Keratinocyte (primary cell): ENCODE measurements at regions not wholly inside any gene's neighbourhood (a gene's known extent, or its start where the extent isn't known, plus 50 kb on each side); places are given as distances from the start of the nearest gene placed in this dataset.

ENCODE experiments used
- DNase-seq: peaks from one replicate; pipeline ENCODE4 v3.0.0-alpha.2; 2011; ENCODE audit warnings: low read depth, missing footprints, low spot score
- FAIRE-seq: peaks from 2 replicates; lab custom pipeline; 2011; peaks lifted over from hg19 to GRCh38; lab: Jason Lieb, UNC
- H2AFZ ChIP-seq: 2 replicates; pipeline ENCODE4 v1.6.0; 2012; ENCODE audit warnings: low read length, control low read depth, inconsistent platforms; ENCODE audit not compliant: control insufficient read depth
- H3K27ac ChIP-seq: 2 replicates; pipeline ENCODE4 v1.5.1; 2011; ENCODE audit warnings: low read length; ENCODE audit not compliant: control insufficient read depth, insufficient read depth
- H3K27me3 ChIP-seq: 3 replicates; pipeline ENCODE4 v1.6.0; 2011; ENCODE audit warnings: low read length; ENCODE audit not compliant: control insufficient read depth, insufficient read depth; ENCODE audit errors: extremely low read depth
- H3K36me3 ChIP-seq, 2 experiments: 2 replicates in 1 of 2; 3 replicates in 1 of 2; pipeline ENCODE4 v1.5.1; 2011; ENCODE audit warnings: low read length in 2 of 2, mild to moderate bottlenecking in 1 of 2; ENCODE audit not compliant: control insufficient read depth in 2 of 2, insufficient read depth in 2 of 2; ENCODE audit errors: extremely low read depth in 1 of 2
- H3K4me1 ChIP-seq: 3 replicates; pipeline ENCODE4 v1.5.1; 2011; ENCODE audit warnings: low read length; ENCODE audit not compliant: control insufficient read depth, insufficient read depth; ENCODE audit errors: extremely low read depth
- H3K4me2 ChIP-seq: 3 replicates; pipeline ENCODE4 v1.6.0; 2011; ENCODE audit warnings: low read depth, low read length; ENCODE audit not compliant: control insufficient read depth, insufficient read depth; ENCODE audit errors: extremely low read depth
- H3K4me3 ChIP-seq, 3 experiments: fragments of 200-600 bp in 1 of 3; sonication (generic) in 1 of 3; 2 replicates in 2 of 3; 3 replicates in 1 of 3; pipeline ENCODE4 v1.5.1; 2011 to 2016; ENCODE audit warnings: low read length in 3 of 3, mild to moderate bottlenecking in 3 of 3, control low read depth in 2 of 3, inconsistent platforms in 1 of 3, low read depth in 1 of 3, mixed read lengths in 1 of 3, mixed run types in 1 of 3, moderate library complexity in 1 of 3; ENCODE audit not compliant: control insufficient read depth in 2 of 3, insufficient read depth in 2 of 3; ENCODE audit errors: extremely low read depth in 1 of 3
- H3K79me2 ChIP-seq: 2 replicates; pipeline ENCODE4 v1.6.0; 2012; ENCODE audit warnings: low read length; ENCODE audit not compliant: control insufficient read depth, insufficient read depth
- H3K9ac ChIP-seq: 3 replicates; pipeline ENCODE4 v1.6.0; 2011; ENCODE audit warnings: low read length; ENCODE audit not compliant: control insufficient read depth, insufficient read depth; ENCODE audit errors: extremely low read depth
- H3K9me1 ChIP-seq: 3 replicates; pipeline ENCODE4 v1.6.0; 2011; ENCODE audit warnings: low read length; ENCODE audit not compliant: control insufficient read depth, insufficient read depth; ENCODE audit errors: extremely low read depth
- H3K9me3 ChIP-seq: 2 replicates; pipeline ENCODE4 v1.5.1; 2012; ENCODE audit warnings: low read depth, low read length; ENCODE audit not compliant: control insufficient read depth
- H4K20me1 ChIP-seq: 3 replicates; pipeline ENCODE4 v1.6.0; 2011; ENCODE audit warnings: low read length; ENCODE audit not compliant: control insufficient read depth, insufficient read depth; ENCODE audit errors: extremely low read depth
- EZH2 ChIP-seq: IDR thresholded peaks from one replicate; pipeline ENCODE4 v1.6.1; 2012; ENCODE audit warnings: inconsistent platforms, mild to moderate bottlenecking, low read length, moderate library complexity
- dilution Hi-C: fragments of 300-500 bp; cut with MboI; formaldehyde crosslinking; loops from one replicate; pipeline ENCODE4 v1.7.0; 2020; ENCODE audit warnings: low sequenced_read_pairs; ENCODE audit not compliant: extremely low pct_ligation_motif_present
- TF ChIP-seq, protein P1 (sequence below), 3 experiments: IDR thresholded peaks in 1 of 3; conservative IDR thresholded peaks in 1 of 3; optimal IDR thresholded peaks in 1 of 3; 2 replicates in 2 of 3; 3 replicates in 1 of 3; pipeline versions ENCODE3 to v1.5.1; 2011; ENCODE audit warnings: low read length in 3 of 3, mild to moderate bottlenecking in 3 of 3, moderate library complexity in 2 of 3, control low read depth in 1 of 3, inconsistent platforms in 1 of 3; ENCODE audit not compliant: insufficient read depth in 2 of 3; ENCODE audit errors: extremely low read depth in 1 of 3

DNA sequence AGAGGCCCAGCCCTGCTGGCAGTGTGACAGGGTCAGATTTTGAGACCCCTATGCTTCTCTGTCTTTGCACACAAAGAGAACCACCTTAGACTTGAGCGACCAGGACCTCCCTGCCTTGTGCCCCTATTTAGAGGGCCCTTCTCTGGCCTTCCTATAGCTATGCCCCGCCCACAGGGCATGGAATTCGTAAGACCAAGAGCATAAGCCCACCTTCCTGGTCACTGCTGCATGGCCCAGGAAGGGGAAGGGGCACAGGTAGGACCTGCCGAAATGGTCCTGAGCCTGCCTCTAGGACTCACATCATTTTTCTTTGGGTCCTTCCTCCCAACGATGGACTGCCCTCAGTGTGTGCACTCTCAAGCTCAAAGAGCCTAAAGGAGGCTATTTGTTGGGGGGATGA, 65.1 kb upstream of the SRSF6 start:
- H3K27ac ChIP-seq: no peak overlapping the region
- H2AFZ ChIP-seq: no peak overlapping the region
- no peaks in the 10 kb centered on the region for H3K9me3 ChIP-seq
- dilution Hi-C loops: no loop called here
- H3K9me1 ChIP-seq: no peaks in the 10 kb centered on the region
- TF ChIP-seq, protein P1, sequence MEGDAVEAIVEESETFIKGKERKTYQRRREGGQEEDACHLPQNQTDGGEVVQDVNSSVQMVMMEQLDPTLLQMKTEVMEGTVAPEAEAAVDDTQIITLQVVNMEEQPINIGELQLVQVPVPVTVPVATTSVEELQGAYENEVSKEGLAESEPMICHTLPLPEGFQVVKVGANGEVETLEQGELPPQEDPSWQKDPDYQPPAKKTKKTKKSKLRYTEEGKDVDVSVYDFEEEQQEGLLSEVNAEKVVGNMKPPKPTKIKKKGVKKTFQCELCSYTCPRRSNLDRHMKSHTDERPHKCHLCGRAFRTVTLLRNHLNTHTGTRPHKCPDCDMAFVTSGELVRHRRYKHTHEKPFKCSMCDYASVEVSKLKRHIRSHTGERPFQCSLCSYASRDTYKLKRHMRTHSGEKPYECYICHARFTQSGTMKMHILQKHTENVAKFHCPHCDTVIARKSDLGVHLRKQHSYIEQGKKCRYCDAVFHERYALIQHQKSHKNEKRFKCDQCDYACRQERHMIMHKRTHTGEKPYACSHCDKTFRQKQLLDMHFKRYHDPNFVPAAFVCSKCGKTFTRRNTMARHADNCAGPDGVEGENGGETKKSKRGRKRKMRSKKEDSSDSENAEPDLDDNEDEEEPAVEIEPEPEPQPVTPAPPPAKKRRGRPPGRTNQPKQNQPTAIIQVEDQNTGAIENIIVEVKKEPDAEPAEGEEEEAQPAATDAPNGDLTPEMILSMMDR (optimal IDR thresholded peaks at IDR 0.05 in 1 of 3, IDR thresholded peaks at IDR 0.05 in 1 of 3, conservative IDR thresholded peaks at IDR 0.05 in 1 of 3; ENCODE audit: extremely low read depth in 1 of 3, insufficient read depth in 2 of 3, low read length in 3 of 3): no peak
- no peak for TF ChIP-seq EZH2
- no peaks in the 10 kb centered on the region for H3K27me3 ChIP-seq
- no peak overlapping the region for H3K9ac ChIP-seq
- H3K4me3 ChIP-seq: no peak overlapping the region
- H3K36me3 ChIP-seq: no peaks in the 10 kb centered on the region
- FAIRE-seq (no peak), DNase-seq (no peak)
- H3K79me2 ChIP-seq: no peaks in the 10 kb centered on the region
- H3K4me2 ChIP-seq: no peak overlapping the region
- H4K20me1 ChIP-seq: no peaks in the 10 kb centered on the region
- no peaks in the 10 kb centered on the region for H3K4me1 ChIP-seq

DNA sequence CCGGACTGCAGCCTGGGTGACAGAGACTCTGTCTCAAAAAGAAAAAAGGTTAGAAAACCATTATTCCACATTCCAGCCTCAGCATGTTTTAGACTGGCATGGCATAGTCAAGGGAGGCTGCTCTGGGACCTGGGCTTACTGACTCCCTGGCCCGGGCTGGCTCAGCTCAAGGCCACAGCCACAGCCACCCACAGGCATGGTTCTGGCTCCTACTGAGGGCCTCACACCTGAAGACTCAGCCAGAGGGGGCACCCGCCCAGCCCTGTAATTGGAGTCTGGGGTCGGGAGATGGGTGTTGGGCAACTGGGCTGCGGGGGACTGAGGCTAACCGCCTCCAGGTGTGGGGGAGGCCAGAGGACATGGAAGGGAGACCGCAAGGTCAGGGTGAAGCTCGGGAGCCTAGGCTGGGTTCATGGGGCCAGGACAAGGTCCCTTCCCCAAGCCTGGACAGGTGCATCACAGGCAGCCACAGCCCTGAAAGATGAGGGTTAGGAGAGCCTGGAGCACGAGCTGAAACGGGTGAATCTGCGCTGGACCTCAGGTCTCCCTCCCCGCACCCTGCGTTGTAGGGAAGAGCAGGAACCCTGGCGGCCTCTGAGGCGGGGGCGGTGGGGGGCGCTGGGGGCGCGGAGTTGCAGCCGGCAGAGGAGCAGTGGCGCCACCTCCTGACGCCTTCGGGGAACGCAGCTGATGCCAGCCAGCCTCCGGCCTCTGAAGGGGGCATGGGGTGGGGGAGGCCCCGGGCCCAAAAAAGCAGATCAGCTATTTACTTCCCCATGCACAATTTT, 67.7 kb upstream of the SRSF6 start:
- TF ChIP-seq, protein P1 (optimal IDR thresholded peaks at IDR 0.05 in 1 of 3, IDR thresholded peaks at IDR 0.05 in 1 of 3, conservative IDR thresholded peaks at IDR 0.05 in 1 of 3; ENCODE audit: extremely low read depth in 1 of 3, insufficient read depth in 2 of 3, low read length in 3 of 3): peak in 2 of 3 experiments; percentile 26 to 42
- TF ChIP-seq EZH2: no peak
- Histone ChIP-seq H3K27me3 (no peaks in the 10 kb centered on the region), H3K4me1 (no peaks in the 10 kb centered on the region), H3K9ac (no peak overlapping the region), H3K79me2 (no peaks in the 10 kb centered on the region), H3K4me3 (no peak overlapping the region), H3K27ac (no peak overlapping the region), H3K4me2 (no peak overlapping the region), H4K20me1 (no peaks in the 10 kb centered on the region), H2AFZ (no peak overlapping the region), H3K36me3 (no peaks in the 10 kb centered on the region), H3K9me3 (no peaks in the 10 kb centered on the region), H3K9me1 (no peaks in the 10 kb centered on the region)
- dilution Hi-C loops: no loop called here
- no peak for FAIRE-seq
- DNase-seq: no peak
